ENCODE measurements at regions not wholly inside any gene's neighbourhood (a gene's known extent, or its start where the extent isn't known, plus 50 kb on each side); places are given as distances from the start of the nearest gene placed in this dataset.

GRCh38 chr16:79407461-79408135, 192.9 kb downstream of the MAF start:
- DNase-seq (ENCODE audit: low spot score) = no peak
- Histone ChIP-seq H3K4me1 (no peaks in the 10 kb centered on the region), H3K27ac (no peak overlapping the region), H3K27me3 (no peaks in the 10 kb centered on the region), H3K4me3 (no peak overlapping the region), H3K36me3 (no peaks in the 10 kb centered on the region), H3K9me3 (peaks cover 0 to 9% of the 10 kb centered on the region in 2 donors)
- no peak for TF ChIP-seq CTCF (IDR thresholded peaks at IDR 0.05)

GRCh38 chr16:79407005-79407404, 193.5 kb downstream of the MAF start:
- Histone ChIP-seq H3K36me3 (no peaks in the 10 kb centered on the region), H3K27ac (no peak overlapping the region), H3K9me3 (peaks cover 0 to 9% of the 10 kb centered on the region in 2 donors), H3K4me1 (no peaks in the 10 kb centered on the region), H3K4me3 (no peak overlapping the region), H3K27me3 (no peaks in the 10 kb centered on the region)
- TF ChIP-seq CTCF (IDR thresholded peaks at IDR 0.05) = no peak
- no peak for DNase-seq (ENCODE audit: low spot score)

GRCh38 chr16:79404571-79404970, 196.0 kb downstream of the MAF start:
- peaks cover 0 to 9% of the 10 kb centered on the region in 2 donors for H3K9me3 ChIP-seq

GRCh38 chr16:79403534-79403933, 197.0 kb downstream of the MAF start:
- no peak overlapping the region for H3K4me3 ChIP-seq
- no peak for DNase-seq (ENCODE audit: low spot score)
- no peaks in the 10 kb centered on the region for H3K4me1 ChIP-seq
- peaks cover 0 to 9% of the 10 kb centered on the region in 2 donors for H3K9me3 ChIP-seq
- H3K27ac ChIP-seq = no peak overlapping the region
- TF ChIP-seq CTCF (IDR thresholded peaks at IDR 0.05) = no peak
- no peaks in the 10 kb centered on the region for H3K36me3 ChIP-seq
- H3K27me3 ChIP-seq = no peaks in the 10 kb centered on the region

More at GRCh38 chr16:79404571-79404970, 196.0 kb downstream of the MAF start:
- Histone ChIP-seq H3K27ac (no peak overlapping the region), H3K36me3 (no peaks in the 10 kb centered on the region), H3K27me3 (no peaks in the 10 kb centered on the region), H3K4me3 (no peak overlapping the region), H3K4me1 (no peaks in the 10 kb centered on the region)
- no peak for TF ChIP-seq CTCF (IDR thresholded peaks at IDR 0.05)
- DNase-seq (ENCODE audit: low spot score) = no peak

- TF ChIP-seq CTCF (IDR thresholded peaks at IDR 0.05) = no peak
Observed at GRCh38 chr16:79402920-79403319, 197.6 kb downstream of the MAF start.

GRCh38 chr16:79402356-79402755, 198.2 kb downstream of the MAF start:
- no peak for TF ChIP-seq CTCF (IDR thresholded peaks at IDR 0.05)
- peaks cover 0 to 9% of the 10 kb centered on the region in 2 donors for H3K9me3 ChIP-seq
- H3K36me3 ChIP-seq = no peaks in the 10 kb centered on the region
- H3K4me3 ChIP-seq = no peak overlapping the region
- H3K4me1 ChIP-seq = no peaks in the 10 kb centered on the region
- H3K27me3 ChIP-seq = no peaks in the 10 kb centered on the region
- DNase-seq (ENCODE audit: low spot score) = no peak
- no peak overlapping the region for H3K27ac ChIP-seq

More at GRCh38 chr16:79402920-79403319, 197.6 kb downstream of the MAF start:
- peaks cover 0 to 9% of the 10 kb centered on the region in 2 donors for H3K9me3 ChIP-seq
- H3K27me3 ChIP-seq = no peaks in the 10 kb centered on the region
- H3K27ac ChIP-seq = no peak overlapping the region
- no peak overlapping the region for H3K4me3 ChIP-seq
- DNase-seq (ENCODE audit: low spot score) = no peak
- no peaks in the 10 kb centered on the region for H3K36me3 ChIP-seq
- H3K4me1 ChIP-seq = no peaks in the 10 kb centered on the region
